HG03457 (cell line): ENCODE measurements at regions not wholly inside any gene's neighbourhood (a gene's known extent, or its start where the extent isn't known, plus 50 kb on each side); places are given as distances from the start of the nearest gene placed in this dataset.
"Not testable (repeated sequence)": the region's sequence is repeated elsewhere in the genome, so short reads cannot be mapped to it uniquely, and the experiment has no call there.

Source experiments
- ATAC-seq: cut with Tn5 transposase; IDR thresholded peaks from one replicate; pipeline ENCODE4 v1.9.1; 2021; ENCODE audit warnings: moderate number of reproducible peaks; ENCODE audit not compliant: unreplicated experiment

DNA sequence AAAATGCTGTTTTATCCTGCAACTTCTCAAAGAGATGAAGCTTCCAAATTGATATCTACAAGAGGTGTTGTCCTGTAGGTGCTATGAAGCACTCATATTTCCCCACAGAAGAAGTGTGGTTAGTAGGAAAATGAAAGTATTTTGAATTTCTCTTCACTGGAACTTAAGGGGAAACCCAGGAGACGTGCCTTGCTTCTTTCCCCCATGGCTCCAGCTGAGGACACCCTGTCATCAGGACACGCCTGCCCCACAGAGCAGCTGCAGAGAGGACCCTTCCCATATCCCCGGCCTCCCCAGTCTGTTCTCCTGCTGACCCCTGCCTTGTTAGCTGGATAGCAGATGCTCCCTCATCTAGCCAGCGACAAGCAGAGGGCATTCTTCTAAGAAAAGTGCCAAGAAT is 371.3 kb downstream of the COG6 start:
- ATAC-seq = peak; percentile 31

DNA sequence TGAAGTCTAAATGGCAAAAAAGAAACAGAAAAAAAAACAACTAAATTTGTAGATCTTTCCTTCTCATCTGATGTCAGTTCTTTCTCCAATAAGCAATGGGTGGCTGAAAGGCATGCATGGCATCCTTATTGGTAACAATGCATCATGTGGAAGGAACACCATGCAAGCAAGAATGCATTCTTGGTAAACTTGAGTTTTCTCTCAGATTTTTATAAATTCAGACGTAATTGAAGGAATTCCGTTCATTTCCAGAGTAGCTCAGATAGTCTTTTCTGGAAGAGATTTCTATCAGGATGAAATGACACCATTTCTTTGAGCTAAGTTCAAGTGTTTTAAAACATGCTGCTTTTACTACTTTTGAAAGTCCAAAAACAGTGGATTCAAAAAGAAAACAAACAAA is 373.0 kb downstream of the COG6 start:
- ATAC-seq = no peak

DNA sequence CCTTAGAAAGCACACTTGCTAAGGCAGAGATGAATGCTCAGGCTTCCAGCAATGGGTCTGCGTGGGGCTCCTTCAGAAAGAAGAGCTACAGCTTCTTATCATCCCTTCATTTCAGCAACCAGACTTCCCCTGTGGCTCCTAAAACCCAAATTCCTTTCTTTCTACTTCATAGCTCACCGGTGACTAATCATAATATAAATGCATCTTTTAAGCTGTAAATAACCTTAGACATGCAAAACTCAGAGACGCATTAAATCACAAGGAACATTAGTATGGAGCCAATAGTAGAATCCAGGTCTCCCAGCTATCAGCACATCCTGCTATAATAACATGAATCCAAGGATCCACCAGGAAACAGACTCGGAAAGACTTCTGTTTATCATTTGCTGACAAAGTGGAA is 375.6 kb downstream of the COG6 start:
- ATAC-seq = no peak

DNA sequence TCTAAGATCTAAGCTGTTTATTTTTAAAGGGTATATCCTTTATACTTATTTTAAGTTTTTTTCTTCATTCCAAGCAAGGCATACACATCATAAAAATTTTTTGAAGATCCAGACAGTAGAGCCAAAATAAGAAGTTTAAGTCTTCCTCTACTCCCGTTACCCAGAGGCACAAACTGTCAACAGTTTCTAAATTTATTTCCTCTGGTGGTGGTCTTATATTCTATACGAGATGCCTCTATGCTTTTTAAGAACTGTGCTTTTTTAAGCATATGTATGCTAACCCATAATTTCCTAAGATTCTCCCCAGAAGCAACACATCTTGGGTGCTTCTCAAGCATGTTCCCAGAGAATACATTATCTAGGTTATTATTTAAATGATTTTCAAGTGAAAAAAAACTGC is 383.6 kb downstream of the COG6 start:
- no peak for ATAC-seq

DNA sequence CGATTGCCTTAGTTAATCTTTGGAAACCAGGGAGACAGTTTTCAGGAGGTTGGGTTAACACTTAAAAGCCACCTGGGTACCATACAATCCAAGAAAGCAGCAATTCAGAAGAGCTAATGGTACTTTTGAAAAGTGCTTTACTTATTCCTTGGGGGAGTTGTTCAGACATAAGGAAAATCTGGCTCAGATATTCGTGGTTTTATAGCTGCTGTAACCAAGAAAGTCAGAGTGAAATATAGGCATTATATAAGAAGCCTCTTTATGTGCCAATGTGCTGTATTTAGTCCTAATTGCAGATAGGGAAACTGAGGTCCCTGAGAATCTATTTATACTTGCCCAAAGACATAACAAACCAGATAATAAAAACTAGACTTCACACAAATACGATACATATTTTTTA is 387.5 kb downstream of the COG6 start:
- ATAC-seq = no peak

DNA sequence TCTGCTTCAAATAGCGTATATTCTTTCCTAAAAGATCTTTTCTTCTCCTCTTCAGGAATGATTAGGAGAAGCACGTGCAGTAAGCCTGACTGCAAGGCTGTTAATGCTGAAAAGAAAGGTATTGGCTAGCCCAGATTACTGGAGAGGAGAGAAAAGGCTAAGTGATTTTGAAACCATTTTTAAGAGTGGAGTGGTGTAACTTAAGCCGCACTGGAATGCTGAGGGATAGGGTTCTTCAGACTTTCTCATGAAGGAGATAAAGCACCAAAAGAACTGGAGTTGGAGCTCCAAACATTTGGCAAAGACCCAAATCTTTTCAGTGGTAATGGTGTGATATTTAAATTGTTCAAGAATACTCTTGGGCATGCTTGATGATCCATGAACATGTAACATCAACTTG is 388.3 kb downstream of the COG6 start:
- no peak for ATAC-seq

DNA sequence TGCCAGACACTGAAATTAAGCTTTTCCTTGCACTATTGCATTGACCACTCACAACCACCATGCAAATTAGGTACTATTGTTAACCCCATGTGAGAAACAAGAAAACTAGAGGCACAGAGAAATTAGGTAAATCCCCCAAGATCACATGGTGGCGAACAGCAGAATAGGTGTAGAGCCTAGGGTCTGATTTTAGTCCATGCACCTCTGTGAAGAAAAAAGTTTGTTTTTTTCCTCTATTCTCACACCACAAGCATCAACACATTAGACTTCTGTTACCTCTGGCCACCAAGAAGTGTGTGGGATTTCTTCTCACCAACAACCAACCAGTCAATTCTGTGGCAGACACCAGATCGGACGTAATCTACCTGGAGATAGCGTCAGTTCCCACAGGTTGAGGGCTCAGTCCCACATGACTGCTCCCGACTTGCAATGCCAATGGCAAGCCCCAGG is 391.9 kb downstream of the COG6 start:
- peak; percentile 94 for ATAC-seq

DNA sequence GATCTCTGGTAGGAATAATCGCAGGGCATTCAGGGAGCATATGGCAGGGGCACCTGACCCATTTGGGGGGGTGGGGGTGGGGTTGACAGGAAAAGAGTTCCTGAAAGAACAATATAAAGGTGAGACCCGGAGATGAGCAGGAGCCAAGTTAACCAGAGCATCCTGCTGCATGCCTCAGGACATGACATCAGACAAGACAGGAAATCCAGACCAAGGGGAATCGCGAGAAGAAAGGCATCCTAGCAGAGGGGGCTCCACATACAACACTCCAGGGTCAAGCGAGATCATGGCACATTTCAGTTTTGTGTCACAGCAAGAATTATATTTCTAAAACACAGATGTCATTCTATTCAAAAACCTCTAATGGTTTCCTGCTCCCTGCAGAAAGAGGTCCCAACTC is 393.1 kb downstream of the COG6 start:
- no peak for ATAC-seq

DNA sequence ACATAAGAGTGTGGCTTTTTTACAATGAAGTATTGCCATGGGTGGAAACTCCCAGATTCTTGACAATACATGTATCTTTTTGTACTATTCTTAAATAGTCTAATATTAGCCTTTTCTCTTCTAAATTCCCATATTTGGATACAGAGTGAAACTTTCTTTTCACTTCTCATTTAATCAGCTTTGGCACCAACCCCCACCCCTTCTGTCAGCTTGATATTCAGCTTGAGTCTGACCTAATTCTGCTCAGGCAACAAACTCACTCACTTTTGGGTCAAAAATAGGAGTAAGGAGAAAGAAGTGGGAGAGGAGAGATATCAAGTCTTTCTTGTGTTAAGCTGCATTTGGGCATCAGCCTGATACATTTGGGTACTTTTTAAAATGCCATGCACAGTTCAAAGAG is 397.5 kb downstream of the COG6 start:
- ATAC-seq = no peak

DNA sequence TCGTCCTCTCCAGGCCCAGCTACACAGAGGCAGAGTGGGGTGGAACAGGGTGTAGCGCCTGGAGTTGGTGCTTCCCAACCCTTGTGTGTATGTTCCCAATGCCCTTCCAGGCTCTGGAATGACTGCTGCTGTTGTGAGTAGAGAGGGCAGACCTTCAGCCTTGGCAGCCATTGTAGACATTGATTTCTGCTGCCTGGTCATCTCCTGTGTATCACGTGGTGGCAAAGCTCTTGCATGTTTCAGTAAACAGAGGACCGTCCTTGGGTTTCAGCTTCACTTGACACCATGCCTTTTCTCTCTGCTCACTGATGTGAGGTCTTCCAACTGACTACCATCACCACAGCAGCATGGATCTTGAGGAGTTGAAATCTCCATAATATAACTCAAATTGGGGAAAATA is 397.9 kb downstream of the COG6 start:
- ATAC-seq = no peak

DNA sequence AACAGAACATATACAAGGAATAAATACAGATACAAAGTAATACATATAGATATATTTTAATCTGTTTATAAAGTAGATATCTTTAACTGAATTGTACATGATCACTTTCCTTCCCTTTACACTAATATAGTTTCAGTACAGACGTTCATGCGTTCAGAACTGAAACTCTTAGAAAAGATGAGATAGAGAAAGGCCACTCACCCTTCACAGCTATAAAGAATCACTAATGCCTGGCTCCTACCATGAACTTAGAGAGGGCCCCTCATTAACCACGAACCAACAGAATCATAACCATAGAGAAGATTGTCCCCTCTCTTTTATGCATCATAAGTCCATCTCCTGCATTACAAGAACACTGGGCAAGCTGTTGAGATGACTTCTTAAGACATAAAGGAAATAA is 399.0 kb downstream of the COG6 start:
- ATAC-seq = not testable (repeated sequence)

DNA sequence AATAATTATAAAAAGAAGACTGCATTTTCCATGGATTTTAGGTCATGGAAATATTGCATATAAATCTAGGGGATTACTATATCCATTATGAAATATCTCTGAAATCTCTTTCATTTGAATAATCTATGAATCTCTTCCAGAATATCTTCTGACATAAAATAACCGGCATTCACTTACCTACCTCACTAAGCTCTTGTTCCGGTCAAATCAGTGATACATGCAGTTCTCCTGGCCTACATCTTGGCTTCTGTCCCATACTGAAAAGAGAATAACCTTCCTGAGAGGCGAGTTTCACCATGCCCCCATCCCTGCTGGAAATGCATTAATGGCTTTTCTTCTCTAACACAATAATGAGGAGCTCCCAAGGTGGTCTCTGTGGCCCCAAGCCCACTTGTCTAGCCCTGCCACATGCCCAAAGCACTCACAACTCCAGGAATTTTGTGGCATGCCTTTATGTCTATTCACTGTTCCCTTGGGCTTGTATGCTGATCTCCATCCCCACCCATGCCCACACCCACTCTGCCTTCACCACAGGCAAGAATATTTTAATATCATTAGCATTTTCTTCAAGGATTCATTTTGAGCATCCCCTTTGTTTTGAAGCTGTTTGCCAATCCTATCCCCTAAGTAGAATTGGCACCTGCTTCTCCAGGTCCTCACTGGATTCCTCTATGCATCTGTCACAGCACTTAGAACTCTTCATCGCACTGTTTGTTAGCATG is 401.6 kb downstream of the COG6 start:
- no peak for ATAC-seq

DNA sequence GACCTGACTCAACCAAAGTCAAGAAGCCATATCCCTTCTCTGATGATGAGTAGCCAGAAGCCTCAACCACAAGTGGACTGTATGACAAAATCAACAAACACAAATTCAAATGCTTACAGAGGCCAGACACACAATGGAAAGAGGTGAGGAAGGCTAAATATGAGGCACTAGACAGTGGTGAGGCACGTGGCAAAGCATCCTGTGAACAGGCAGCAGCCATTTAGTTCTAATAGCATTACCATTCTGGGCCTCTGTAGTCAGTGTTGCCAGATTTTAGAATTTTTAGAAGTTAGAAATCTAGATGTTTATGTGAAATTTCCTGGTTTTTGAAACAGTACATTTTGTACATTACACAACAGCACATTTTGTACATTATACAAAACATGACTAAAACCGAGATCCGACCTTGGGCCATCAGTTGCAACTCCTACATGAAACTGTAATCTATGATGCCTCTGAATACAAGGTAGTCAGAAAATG is 403.3 kb downstream of the COG6 start:
- no peak for ATAC-seq

DNA sequence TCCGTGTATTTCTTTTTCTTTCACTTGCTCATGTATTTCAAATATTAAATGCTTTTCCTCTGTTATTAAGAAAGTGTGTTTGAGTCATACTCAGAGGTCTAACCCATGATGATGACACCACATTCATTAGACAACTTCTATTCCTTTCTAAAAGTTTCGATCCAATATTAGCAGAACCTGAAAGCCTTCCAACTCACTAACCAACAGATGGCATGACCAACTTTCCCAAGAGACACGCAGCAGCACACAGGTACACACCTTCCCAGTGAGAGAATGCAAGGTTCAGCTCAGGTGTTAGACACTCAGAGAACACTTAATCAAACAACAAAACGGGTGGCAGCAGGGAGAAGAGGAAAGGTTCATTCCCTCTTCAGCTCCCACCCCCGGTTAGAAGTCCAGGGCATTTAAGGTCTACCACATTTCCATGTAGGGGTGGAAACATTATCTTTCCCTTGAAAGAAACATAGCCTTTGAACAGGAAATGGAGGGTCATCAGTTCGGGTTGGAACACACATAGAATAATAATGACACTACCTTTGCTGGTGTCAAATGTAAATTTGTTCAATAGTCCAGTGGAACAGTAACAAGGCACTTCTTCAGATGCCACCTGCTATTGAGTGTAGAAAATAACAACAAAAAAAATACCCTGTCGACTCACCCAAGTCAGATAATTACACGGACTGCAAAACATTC is 404.2 kb downstream of the COG6 start:
- ATAC-seq = no peak

DNA sequence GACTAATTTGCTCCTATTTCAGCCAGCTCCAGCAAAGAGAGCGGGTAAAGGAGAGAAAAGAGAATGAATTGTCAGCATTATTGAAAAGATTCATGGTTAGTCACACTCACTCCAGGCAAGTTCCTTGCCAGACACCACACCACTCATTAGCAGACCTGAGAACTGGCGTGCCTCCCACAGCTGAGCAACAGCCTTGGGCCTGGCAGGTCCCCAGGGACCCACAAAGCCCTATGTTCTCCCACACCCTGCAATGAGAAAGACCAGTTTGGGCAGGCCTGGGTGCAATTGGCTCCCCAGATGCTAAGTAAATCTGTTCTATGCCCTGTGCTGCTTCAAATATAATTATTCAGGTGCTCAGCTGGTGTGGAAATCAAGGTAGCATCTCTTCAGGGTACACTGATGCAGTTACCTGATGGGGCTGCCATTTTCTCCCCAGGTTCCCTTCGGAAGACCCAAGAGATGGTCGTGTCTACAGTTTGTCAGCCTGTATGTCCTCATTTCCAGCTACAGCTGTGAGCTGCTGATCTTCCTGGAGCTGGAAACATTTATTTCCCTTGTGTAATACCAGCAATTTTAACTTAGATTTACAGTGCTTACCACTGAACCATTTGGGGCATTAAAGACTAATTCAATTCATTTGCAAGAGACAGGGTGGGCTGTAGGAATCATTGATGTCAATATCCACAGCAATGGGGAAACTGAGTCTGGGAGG is 405.0 kb downstream of the COG6 start:
- peak; percentile 67 for ATAC-seq

DNA sequence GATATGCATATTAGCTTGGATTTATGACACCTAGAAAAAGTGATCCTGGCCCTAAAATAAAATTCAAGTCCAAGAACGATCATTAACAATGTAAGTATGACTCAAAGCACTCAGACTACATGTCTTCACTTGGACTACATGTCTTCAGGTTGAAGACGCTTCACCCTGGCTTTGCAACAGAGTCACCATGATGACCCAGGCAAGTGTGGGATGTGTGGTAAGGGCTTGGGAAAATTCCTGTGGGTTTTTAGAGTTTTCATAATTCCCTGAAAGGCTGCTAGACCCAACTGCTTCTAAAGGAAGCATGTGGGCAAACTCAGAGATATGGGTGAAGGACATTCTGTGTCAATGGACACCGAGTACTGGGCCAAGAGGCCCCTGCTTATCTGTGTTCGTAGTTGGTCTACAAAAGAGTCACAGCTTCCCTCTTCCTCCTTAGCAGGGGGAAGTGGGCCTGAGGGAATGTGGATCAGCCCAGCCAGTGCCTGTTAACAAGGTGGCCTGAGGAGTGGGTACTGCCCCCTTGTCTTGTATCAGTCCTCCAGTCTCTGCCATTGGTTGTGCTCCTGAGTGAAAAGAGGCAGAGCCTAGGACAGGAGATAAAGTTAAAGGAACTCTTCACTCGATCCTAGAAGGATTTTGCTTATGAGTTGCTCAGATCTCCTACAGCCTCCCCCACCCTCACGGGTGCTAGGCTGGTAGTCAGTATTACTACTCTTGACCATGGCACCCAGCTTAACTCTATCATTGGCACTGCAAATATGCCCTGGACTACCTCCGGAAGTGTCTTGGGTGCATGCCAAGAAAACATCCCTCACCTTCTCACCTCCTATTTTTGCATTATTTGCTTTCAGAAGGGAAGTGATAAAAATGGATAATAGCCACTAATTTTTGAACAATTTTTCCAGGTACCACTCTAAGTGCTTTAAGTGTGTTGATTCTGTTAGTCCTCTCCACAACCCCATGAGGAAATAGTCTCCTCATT is 406.3 kb downstream of the COG6 start:
- no peak for ATAC-seq

DNA sequence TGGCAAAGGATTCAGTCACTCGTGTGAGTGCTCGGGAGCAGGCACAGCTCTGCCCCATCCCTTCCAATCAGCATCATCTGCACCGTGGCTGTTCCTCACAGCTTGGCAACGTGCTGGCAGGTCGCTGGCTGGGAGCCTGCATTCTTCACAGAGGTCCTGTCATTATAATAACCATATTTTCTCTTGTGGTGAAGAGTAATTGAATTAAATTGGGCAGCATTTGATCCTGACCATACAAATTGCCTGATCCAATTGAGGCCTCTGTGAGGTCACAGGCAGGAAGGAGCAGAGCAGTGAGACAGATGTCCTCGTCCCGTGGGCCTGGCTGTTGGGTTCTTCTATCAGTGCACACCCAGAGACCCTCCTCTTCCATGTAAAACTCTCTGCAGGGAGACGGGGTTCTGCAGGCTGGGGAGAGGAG is 407.8 kb downstream of the COG6 start:
- ATAC-seq = no peak

DNA sequence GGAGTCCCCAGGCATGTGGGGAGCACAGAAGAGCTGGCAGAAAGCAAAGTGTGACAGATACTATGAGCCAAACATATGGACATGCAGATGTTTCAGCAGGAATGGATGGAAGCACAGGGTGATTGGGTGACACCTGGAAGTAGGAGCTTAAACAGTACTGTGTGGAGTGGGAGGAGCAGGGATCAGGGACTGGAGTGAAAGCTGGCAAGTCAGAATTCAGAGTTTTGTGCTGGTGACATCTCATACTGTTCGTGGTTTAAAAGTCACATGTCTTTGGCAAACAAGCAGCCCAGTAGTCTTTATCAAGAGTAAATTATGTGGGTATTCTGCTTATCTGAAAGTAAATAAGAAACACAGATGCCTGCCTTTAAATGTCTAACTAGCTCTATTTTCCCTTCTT is 408.2 kb downstream of the COG6 start:
- ATAC-seq = no peak

DNA sequence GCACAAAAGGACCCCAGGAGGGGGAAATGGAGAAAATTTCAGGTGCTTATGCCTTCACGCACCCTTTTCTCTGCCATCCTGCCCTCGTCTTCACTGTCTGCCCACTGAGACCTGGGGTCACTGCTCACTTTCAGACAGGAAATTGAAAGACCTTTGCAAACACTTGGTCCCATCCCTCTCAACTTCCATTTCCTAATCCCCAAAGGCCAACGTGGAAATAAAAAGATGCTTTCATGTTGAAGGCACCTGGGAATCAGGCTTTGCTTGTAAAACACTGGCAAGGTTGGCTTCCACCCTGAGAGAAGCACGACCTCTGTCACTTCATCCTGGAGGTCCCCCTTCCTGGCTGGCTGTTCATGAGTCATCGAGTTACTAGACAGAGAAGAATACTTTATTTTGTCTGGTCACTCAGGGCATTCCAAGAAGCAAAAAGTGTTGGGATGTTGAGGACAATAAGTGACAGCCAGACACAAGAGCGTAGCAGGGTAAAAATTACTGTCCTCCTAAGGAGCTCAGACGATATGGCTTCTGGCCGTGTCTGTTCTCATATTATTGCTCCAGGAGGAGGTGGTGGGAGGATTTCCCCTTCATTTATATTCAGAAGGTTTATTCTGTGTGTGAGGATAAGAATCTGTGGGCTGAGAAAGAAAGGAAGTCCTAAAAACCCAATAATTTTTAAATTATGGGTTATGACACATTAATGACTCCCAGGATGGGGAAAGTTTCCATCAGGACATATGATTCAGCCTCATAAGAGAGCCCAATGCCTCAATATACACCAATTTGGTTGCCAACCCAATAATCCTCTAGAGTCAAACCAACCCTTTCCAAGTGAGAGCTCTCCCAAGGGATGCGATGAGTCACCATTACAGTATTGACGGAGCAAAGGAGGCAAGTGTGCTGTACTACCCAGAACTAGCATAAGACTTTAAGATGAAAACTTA is 409.0 kb downstream of the COG6 start:
- ATAC-seq = no peak
